GM21529 (cell line): ENCODE measurements at regions not wholly inside any gene's neighbourhood (a gene's known extent, or its start where the extent isn't known, plus 50 kb on each side); places are given as distances from the start of the nearest gene placed in this dataset.

Experiments used
- ATAC-seq: cut with Tn5 transposase; IDR thresholded peaks from one replicate; pipeline ENCODE4 v1.9.1; 2021; ENCODE audit not compliant: unreplicated experiment

DNA sequence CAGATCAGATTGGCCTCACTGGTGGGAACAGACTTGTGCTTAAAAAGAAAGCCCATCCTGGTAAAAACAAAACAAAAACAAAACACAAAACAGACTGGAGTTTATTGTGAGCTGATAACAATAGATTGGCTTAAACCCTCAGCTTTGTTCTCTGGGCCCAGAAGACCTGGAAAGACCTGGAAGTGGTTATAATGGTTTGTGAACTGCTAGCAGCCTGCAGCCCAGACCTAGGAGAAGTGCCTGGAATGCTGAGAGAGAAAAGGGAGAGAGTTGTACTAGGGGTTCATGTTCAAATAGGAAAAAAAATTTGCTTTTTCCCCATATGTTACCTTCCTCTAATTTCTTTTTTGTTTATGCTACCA, 396.6 kb downstream of the DMAC1 start:
- no peak for ATAC-seq

DNA sequence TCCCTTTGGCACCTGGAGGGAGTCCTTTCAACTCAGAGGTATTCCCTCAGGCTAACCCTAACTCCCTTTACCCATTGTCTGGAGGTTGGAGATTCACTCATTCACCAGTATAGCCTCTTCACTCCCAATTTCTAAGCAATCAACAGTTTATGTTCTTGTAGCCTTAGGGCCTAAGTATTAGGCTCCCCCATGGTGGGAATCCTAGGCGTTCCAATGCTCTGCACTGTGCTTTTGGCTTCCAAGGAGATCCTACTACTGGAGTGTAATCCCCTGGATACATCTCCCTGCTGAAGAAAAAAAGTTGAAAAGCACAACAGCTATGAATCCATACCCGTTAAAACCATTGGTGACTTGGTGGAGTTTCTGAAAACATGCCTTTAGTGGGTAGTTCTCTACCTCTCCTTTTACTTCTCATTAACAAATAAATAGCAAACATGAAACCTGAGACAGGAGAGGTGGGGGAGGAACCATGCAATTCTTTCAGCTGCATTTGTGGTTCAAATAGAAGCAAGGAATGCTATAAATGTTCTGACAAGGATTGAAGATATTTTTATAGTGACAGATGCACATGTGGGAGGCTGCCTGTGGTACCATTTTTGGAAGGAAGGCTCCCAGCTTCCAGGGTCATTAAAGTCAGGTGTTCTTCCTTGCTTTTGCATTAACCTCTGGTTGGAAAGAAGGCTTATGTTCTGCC, 397.1 kb downstream of the DMAC1 start:
- ATAC-seq, result no peak

DNA sequence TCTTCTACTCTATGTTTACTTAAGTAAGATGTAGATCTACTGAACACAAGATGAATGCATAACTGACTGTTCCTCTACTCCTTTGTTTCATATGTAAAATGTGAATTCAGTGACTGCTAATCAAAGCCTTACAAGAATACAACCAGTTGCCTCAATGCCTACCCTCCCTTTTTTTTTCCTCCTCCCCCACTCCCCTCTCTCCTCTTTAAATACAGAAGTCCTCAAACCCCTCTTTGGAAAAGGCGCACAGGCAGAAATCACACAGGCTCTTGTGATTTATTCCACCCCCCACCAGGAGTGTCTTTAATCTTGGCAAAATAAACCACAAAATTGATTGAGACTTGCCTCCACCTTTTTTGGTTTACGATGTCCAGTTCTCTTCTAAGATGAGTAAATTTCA, 398.5 kb downstream of the DMAC1 start:
- no peak for ATAC-seq

DNA sequence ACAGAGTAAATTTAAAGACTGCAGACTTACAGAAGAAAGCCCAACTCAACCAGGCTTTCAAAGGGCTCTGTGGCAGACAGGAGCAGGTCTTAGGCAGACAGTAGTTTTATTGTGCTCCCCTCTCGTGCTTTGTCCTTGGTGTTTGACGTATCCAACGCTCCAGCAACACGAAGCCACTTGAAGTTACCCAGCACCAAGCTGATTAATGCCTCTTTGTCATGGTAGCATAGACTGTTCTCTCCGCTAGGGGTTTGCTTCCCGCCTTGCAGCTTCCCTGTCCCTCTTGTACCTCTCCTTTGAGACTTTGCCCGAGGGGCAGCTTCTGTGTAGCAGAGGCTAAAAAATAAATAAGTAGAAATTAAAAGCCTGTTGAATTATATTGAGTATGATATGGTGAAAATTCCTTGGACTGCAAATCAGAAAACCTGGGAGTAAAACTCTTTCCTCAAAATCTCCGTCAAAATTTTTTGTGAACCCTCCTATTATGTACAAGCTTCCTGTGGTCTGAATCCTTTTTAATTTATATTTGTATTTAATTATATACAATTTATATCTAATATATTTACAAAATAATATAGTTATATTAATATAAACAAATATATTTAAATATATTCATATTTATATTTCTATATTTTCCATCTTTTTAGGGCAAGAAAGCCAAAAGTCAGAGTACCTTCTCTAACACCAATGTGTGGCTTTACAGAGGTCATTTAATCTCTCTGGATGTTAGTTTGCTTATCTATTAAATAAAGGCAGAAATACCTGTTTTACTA, 405.4 kb downstream of the DMAC1 start:
- no peak for ATAC-seq

DNA sequence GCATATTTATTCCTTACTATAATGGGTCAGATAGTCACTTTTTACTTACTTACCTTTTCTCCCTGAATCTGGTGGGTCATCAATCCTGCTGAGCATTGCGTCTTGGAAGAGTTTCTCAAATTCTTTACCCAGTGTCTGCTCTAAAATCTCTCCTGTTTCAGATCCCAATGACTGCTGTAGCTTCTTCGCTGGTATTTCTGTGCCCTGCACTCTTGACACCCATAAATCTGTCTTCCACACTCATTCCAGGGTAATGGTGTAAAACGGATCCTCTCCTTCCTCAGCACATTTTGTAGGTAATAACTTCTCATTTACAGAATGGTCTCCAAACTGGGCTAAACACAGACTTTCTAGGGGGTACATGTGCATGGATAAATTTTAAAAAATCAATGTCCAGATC, 407.4 kb downstream of the DMAC1 start:
- no peak for ATAC-seq

DNA sequence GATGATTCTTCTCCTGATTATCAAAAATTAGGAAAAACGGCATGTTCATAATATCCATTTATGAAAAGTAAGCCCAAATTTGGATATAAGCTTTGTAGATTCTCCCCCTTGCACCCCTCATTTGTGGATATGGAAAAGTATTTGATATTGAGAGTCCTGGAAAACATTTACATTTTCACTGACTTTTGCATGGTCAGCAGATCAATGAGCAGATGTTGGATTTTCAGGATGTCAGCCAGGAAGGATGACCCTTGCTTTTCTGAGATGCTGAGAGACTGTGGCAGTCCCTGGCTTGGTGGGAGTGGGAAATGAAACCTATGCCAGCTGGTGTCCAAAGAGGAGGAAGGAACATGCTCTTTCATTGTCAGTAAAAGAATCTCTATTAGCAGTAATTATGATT, 410.8 kb downstream of the DMAC1 start:
- ATAC-seq, result no peak

DNA sequence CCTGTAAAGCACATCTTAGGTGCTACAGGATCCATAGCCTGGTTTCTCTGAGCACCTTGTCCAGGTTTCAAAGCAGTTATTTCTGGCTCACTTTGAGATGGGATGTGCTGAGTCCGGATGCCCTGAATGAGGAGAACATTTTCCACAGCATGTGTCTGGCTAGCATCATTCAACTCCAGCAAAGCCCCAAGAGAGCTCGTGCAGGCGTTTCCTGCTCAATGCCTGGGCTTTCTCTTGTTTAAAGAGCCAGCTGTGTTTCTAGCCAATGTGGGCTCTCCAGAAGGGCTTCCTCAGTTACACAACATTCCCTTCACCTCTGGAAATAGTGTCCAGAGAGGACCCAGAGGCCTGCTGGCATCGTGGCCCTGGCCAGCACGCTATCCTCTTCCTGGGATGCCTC, 411.7 kb downstream of the DMAC1 start:
- ATAC-seq, result no peak

DNA sequence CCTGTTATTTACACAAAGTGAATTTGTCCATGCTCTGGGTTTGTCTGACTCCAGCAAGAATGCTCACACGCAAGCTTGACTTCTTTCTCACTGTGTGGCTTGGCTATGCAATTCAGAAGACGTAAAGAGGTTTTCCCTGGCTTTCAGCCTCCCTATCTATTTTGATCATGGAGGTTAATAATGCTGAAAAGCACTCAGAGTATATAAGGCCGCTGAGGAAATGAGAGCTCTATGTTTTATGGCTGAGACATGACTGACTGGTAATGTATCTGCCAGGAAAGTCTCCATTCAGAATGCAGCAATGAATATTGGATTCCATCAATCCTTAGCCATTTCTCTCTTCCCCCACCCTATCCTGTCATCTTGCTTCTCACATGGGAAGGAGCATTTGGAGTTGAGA, 417.3 kb downstream of the DMAC1 start:
- ATAC-seq, result no peak

DNA sequence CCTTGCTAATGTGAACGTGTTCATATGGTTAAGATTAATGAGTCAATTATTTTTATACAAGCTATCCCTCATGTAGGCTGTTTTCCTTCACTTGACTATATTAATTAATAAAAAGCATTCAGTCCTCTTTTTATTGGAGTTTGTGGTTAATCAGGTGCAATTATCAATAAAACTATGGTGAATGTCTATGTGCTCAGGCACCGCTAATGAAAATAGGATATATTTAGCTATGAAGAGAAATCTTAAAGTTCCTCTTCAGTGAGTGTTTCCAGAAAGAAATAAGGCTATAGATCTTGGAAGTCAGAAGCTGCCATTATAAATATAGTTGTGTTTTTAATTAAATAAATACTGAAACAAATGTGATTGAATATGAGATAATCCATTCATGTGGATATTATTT, 422.1 kb downstream of the DMAC1 start:
- ATAC-seq, result no peak

DNA sequence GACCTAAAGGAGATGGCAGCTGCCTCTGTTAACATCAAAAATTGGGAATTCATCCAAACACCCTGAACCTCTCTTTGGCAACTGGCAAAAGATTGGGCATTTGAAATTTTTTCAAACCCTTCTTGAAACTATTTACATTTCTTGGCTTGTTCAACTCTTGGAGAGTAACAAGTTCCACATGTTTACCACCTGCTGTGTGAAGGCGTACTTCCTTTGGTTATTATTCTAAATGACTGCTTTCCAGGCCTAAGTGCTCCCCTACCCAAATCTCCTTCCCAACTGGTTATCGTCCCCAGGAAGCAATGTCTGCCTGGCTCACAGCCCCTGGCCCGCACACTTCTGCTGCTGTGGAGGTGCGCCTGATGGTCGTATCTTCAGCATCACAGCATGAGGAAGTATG, 422.7 kb downstream of the DMAC1 start:
- no peak for ATAC-seq

DNA sequence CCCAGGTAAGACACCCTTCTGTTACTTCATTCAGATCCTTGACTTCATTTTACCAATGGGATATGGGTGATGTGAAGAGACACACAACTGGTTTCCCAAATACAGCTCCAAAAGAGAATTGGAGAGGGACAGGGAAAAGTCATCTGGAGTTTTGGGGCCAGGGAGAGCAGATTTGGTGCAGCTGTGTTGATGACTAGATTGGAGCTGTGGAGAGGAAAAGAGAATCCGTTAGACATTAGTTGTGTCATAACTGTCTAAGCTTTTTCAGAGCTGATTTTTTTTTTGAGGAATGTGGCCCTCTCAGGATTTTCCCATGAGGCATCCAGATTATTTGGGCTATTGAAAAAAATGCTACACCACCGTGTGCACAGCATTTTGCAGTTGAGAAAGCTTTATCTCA, 423.4 kb downstream of the DMAC1 start:
- no peak for ATAC-seq

DNA sequence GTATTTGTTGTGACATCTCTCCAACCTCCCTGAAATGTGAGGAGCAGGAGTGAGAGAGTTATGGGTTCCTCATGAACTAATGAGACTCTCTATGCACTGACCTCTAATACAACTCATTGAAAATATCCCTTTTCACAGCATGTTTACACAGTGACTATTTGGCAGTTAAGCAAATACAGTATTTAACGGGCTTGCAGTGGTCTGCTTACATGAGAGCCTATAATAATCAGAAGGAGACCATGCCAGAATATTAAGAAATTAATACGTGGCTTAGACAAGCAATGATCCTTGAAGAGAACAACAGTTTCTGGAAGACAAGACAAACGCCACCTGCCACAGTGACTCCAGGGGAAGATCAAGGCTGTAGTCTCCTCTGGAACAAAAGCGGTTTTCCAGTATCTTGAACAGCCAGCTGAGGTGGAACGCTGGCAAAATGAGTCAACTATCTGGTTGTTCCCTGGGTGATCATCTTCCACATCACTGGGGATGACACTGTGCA, 424.5 kb downstream of the DMAC1 start:
- ATAC-seq, result no peak

DNA sequence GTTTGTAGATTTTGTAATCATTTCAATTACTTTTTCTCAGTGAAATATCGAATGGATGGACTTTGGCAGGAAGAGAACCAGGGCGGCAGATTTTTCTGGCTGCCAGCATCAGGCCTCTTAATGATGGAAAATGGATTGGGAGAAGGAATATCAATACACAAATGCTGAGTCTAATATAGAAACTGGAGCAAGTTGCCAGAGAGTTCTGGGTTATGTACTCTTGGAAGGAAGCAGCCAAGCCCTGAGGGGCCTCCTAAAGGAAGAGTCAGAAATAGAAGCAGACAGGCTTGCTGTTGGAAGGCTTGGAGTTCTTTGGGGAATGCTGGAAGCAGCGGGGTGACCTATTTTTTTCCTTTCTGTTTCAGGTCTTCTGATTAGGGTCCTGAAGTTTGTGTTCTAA, 428.6 kb downstream of the DMAC1 start:
- ATAC-seq, result no peak

DNA sequence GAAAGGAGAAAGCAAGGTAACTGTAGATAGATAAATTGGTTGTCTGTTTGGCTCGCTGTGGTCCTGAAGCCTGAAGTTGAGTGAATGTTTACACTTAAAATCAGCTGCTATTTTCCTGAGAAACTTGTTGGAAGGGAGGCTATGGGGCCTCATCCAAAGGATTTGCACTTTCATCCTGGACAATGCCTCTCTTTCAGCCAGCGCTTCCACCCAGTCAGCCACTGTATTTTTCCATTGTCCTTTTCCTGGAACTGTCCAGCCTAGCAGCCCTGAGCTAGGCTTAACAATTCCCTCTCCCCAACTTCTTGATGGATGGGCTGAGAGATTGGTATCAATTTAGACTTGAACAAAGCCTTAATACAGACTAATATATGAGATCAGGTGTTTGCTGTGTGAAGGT, 429.2 kb downstream of the DMAC1 start:
- ATAC-seq, result no peak

DNA sequence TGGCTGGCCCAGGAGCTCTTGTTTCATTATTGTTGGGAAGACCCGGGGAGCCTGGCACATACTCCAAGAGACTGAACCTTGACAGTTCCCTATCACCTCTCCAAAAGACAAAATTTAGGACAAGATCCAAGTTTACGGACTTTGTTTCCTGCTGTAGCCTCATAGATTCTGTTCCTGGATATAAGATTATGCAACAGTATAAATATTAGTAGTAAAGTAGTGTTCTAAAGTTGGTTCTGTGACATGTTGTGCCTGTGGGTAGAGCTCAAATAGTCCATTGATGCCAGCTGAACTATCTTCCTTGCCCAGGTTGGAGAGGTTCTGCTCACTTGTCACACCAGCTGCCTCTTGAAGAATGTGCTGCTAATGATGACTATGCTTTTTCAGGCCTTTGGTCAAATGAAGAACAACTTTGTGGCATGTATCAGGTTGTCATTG, 430.2 kb downstream of the DMAC1 start:
- no peak for ATAC-seq

DNA sequence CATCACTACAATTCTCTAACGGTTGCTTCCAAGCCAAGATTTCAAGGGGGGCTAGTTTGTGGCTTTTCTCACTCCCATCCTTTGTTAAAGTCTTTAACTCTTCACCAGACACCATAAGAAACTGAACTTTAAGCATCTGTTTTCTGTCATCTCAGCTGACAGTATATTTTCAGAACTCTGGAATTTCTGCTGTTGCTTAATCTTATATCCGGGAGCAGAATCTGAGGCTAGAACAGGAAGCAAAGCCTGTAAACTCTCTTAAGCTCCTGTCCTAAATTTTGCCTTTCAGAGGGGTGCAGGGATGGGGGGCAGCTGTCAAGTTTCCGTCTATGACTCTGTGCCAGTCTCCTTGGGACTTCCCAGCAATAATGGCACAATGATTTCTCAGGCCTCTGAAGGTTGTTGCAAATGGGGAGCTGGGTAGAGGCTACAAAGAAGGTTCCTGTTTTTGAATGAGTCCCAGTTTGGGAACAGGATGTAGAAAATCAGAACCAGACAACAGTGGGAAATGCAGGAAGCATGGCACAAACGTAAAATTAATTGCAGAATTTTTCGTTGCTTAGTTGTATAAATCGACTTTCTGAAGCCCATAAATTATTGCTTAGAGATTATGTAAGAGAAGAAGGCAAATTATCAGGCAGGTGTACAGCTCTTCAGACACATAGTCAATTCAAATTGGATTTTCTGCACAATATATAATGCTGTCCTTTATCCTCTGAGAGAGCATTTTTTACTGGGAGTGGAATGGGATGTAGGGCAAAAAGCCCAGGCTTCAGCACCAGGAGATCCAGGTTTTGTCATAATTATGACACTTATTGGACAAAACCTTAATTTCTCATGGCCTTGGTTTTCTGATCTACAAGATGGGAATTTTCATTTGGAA, 430.9 kb downstream of the DMAC1 start:
- no peak for ATAC-seq

DNA sequence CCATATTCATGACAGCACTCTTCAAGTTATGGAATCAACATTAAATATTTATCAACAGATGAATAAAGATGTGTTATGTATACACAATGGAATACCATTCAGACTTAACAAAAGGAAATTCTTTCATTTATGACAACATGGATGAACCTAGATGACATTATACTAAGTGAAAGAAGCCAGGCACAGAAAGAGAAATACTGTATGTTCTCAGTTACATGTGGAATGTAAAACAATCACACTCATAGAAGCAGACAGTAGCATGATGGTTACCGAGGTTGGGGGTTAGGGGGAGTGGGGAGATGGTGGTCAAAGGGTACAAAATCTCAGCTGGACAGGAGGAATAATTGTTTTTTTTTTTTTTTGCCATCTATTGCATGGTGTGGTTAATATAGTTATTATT, 431.9 kb downstream of the DMAC1 start:
- ATAC-seq, result no peak

DNA sequence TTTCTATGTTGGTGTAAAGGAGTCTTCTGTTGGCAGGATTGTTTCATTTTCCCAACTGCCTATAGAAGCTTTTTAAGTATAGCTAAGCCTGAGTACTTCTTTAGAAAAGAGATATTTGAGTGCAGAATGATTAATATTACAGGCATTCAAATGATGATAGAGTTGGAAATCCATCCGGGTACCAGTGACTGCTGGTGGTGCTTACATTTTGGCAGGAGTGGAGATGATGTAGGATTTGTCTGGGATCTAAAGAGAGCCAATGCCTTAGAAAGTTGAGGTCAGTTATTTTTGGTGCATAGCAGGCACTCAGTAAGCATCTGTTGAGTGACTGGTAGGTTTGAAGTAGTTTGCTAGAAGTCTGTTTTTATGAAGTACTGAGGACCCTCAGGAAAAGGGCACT, 433.5 kb downstream of the DMAC1 start:
- ATAC-seq, result no peak

DNA sequence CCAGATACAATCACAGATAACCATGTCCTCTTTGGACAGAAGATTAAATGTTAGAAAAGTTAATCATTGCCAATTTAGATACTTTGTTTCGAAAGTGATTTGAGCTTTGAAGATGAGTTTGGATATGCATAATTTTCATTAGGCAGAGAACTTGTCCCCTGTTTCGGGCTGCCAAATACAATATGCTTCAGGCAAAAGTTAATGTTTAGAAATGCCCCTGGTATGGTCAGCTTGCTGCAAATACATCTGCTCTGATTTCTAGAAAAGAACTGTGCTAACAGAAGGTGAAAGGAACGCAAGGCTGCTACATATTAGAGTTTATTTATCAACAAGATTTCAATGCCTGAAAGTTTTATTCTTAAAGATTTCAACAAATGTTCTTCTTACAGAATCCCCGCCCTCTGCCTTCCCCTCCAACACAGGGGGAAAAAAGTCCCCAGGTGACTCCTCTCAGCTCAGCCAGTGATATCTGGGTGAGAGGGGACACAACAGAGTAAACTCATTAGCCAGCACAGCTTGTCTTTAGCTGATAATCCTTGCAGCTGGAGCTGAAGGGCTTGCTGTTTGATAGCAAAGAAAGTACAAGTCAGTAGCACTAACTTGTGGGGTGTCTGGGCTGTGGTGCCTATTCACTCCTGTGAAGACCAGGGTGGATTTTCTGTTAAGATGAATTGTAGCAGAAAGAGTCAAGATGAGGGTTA, 435.7 kb downstream of the DMAC1 start:
- no peak for ATAC-seq

DNA sequence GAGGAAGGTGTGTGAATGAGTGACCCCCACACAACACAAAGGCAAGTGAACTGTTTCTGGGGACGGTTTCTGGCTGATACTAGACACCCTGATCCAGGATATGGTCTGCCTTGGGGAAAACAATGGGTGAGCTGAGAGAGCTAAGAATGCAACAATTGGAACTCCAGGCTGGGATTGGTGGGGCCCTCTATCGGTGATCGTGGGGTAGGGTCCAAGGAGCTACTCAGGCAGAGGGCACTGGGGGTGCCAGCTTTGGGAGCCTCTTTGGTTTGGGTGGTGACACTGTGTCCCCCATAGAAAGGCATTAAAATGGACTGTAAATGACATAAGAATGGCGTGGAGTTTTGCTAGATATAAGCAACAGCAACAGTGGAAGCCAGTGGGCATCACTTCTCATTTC, 439.1 kb downstream of the DMAC1 start:
- ATAC-seq, result no peak

DNA sequence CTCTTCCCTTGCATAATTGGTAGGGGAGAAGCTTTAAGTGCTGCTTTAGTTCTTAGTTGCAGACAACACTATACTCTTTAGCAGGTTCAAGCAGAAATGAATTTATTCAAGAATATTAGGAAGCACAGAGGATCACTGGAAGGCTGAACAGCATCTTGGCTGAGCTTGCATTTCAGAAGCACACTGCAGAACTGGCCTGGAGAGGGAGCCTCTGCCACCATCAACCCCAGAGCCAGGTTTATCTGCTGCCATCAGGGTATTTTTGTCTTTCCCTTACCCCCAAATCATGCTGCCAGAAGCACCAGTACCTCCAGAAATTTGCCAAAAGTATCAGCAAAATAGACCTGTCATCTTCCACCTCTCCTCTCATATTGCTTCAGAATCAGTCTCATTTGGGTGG, 440.7 kb downstream of the DMAC1 start:
- no peak for ATAC-seq
